Coronary artery (tissue), 2 donors: ENCODE measurements at regions not wholly inside any gene's neighbourhood (a gene's known extent, or its start where the extent isn't known, plus 50 kb on each side); places are given as distances from the start of the nearest gene placed in this dataset.

Experiments used
- DNase-seq: peaks from one replicate; pipeline ENCODE4 v3.0.0-alpha.2; 2017; ENCODE audit warnings: low spot score
- H3K27ac ChIP-seq, 2 donors: fragments of 200-600 bp; sonication (generic); one replicate each; pipeline ENCODE4 v1.5.1; 2016 to 2019
- H3K4me3 ChIP-seq: fragments of 200-600 bp; sonication (generic); 2 replicates; pipeline ENCODE4 v1.5.1; 2016; ENCODE audit warnings: mild to moderate bottlenecking, moderate library complexity
- TF ChIP-seq, protein P1 (sequence below): fragments of 200-600 bp; sonication (generic); IDR thresholded peaks from one replicate; pipeline ENCODE4 v1.5.1; 2019; ENCODE audit warnings: antibody characterized with exemption

- no peak for DNase-seq
- TF ChIP-seq, protein P1, sequence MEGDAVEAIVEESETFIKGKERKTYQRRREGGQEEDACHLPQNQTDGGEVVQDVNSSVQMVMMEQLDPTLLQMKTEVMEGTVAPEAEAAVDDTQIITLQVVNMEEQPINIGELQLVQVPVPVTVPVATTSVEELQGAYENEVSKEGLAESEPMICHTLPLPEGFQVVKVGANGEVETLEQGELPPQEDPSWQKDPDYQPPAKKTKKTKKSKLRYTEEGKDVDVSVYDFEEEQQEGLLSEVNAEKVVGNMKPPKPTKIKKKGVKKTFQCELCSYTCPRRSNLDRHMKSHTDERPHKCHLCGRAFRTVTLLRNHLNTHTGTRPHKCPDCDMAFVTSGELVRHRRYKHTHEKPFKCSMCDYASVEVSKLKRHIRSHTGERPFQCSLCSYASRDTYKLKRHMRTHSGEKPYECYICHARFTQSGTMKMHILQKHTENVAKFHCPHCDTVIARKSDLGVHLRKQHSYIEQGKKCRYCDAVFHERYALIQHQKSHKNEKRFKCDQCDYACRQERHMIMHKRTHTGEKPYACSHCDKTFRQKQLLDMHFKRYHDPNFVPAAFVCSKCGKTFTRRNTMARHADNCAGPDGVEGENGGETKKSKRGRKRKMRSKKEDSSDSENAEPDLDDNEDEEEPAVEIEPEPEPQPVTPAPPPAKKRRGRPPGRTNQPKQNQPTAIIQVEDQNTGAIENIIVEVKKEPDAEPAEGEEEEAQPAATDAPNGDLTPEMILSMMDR: no peak
- H3K4me3 ChIP-seq: no peak overlapping the region
- no peak overlapping the region for H3K27ac ChIP-seq
Measured at GRCh38 chr5:28219539-28219938, 1181.2 kb upstream of the CDH9 start.

- TF ChIP-seq, protein P1: no peak
- no peak for DNase-seq
- Histone ChIP-seq H3K27ac (no peak overlapping the region), H3K4me3 (no peak overlapping the region)
Measured at GRCh38 chr5:28217695-28218094, 1179.3 kb upstream of the CDH9 start.

GRCh38 chr5:28216939-28217360, 1178.6 kb upstream of the CDH9 start:
- H3K27ac ChIP-seq: no peak overlapping the region
- no peak overlapping the region for H3K4me3 ChIP-seq
- DNase-seq: no peak
- TF ChIP-seq, protein P1: no peak

GRCh38 chr5:28215091-28215490, 1176.7 kb upstream of the CDH9 start:
- no peak overlapping the region for H3K27ac ChIP-seq
- TF ChIP-seq, protein P1: no peak
- DNase-seq: no peak
- H3K4me3 ChIP-seq: no peak overlapping the region

- no peak for DNase-seq
- H3K4me3 ChIP-seq: no peak overlapping the region
- H3K27ac ChIP-seq: no peak overlapping the region
- TF ChIP-seq, protein P1: no peak
Measured at GRCh38 chr5:28214292-28214691, 1175.9 kb upstream of the CDH9 start.

DNA sequence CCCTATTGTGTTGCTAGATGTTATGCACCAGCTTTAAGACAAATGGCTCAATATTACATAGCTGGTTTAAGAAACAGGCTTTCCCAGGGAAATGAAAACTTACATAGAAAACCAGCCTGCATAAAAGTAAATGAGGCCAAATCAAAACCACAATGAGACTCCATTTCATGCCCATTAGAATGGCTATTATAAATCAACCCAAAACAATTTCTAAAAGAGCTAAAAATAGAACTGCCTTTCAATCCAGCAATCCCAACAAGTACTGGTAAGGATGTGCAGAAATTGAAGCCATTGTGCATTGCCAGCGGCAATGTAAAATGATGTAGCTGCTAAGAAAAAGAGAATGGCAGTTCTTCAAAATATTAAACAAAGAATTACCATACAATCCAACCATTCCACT, 1170.0 kb upstream of the CDH9 start:
- DNase-seq: no peak

GRCh38 chr5:28190011-28190410, 1151.6 kb upstream of the CDH9 start:
- no peak overlapping the region for H3K27ac ChIP-seq
- TF ChIP-seq, protein P1: no peak
- no peak for DNase-seq
- no peak overlapping the region for H3K4me3 ChIP-seq

More for the DNA sequence above, 1170.0 kb upstream of the CDH9 start:
- no peak overlapping the region for H3K4me3 ChIP-seq
- no peak overlapping the region for H3K27ac ChIP-seq
- TF ChIP-seq, protein P1: no peak
